HG03139 (cell line): ENCODE measurements at regions not wholly inside any gene's neighbourhood (a gene's known extent, or its start where the extent isn't known, plus 50 kb on each side); places are given as distances from the start of the nearest gene placed in this dataset.

Experiments used
- ATAC-seq: cut with Tn5 transposase; IDR thresholded peaks from one replicate; pipeline ENCODE4 v1.9.1; 2021; ENCODE audit not compliant: unreplicated experiment

- ATAC-seq: no peak
These were observed 260.7 kb upstream of the CSF3R start for GRCh38 chr1:36743286-36744005.

GRCh38 chr1:36741066-36741465 is 258.4 kb upstream of the CSF3R start:
- no peak for ATAC-seq

- no peak for ATAC-seq
These were observed 257.7 kb upstream of the CSF3R start for GRCh38 chr1:36740446-36740845.

GRCh38 chr1:36739703-36740289 is 257.1 kb upstream of the CSF3R start:
- no peak for ATAC-seq

- ATAC-seq: no peak
These were observed 255.5 kb upstream of the CSF3R start for GRCh38 chr1:36738245-36738644.

GRCh38 chr1:36737767-36738166 is 255.1 kb upstream of the CSF3R start:
- ATAC-seq: no peak

GRCh38 chr1:36737038-36737555 is 254.4 kb upstream of the CSF3R start:
- no peak for ATAC-seq

GRCh38 chr1:36735939-36736730 is 253.4 kb upstream of the CSF3R start:
- ATAC-seq: no peak

- ATAC-seq: no peak
These were observed 252.7 kb upstream of the CSF3R start for GRCh38 chr1:36735436-36735835.

GRCh38 chr1:36734356-36734755 is 251.6 kb upstream of the CSF3R start:
- no peak for ATAC-seq

GRCh38 chr1:36733748-36734147 is 251.0 kb upstream of the CSF3R start:
- ATAC-seq: no peak

- no peak for ATAC-seq
These were observed 249.3 kb upstream of the CSF3R start for GRCh38 chr1:36732015-36732356.

GRCh38 chr1:36731226-36732014 is 248.7 kb upstream of the CSF3R start:
- no peak for ATAC-seq

- no peak for ATAC-seq
These were observed 247.9 kb upstream of the CSF3R start for GRCh38 chr1:36730599-36730998.

GRCh38 chr1:36729716-36730510 is 247.2 kb upstream of the CSF3R start:
- ATAC-seq: no peak

- ATAC-seq: no peak
These were observed 246.6 kb upstream of the CSF3R start for GRCh38 chr1:36729289-36729688.

- ATAC-seq: no peak
These were observed 246.1 kb upstream of the CSF3R start for GRCh38 chr1:36728846-36729245.

- no peak for ATAC-seq
These were observed 245.3 kb upstream of the CSF3R start for GRCh38 chr1:36728051-36728450.

GRCh38 chr1:36725151-36725550 is 242.4 kb upstream of the CSF3R start:
- ATAC-seq: no peak

GRCh38 chr1:36723813-36724212 is 241.1 kb upstream of the CSF3R start:
- no peak for ATAC-seq
